ENCODE measurements at regions not wholly inside any gene's neighbourhood (a gene's known extent, or its start where the extent isn't known, plus 50 kb on each side); places are given as distances from the start of the nearest gene placed in this dataset.

- no peak for DNase-seq (ENCODE audit: low spot score)
- Histone ChIP-seq H3K9me2 (ENCODE audit: insufficient read depth, low read length) (no peaks in the 10 kb centered on the region), H2AFZ (ENCODE audit: low read length) (no peak overlapping the region), H3K4me3 (ENCODE audit: low read depth, low read length, poor library complexity, severe bottlenecking) (no peak overlapping the region), H3K4me1 (ENCODE audit: insufficient read depth, low read length, poor library complexity, severe bottlenecking) (no peaks in the 10 kb centered on the region), H3K79me2 (ENCODE audit: insufficient read depth, low read depth, low read length) (no peaks in the 10 kb centered on the region), H3K4me2 (ENCODE audit: low read length) (no peak overlapping the region), H3K36me3 (ENCODE audit: insufficient read depth, low read length) (no peaks in the 10 kb centered on the region), H3K9me3 (ENCODE audit: low read length) (no peaks in the 10 kb centered on the region), H4K20me1 (ENCODE audit: insufficient read depth, low read length) (no peaks in the 10 kb centered on the region), H3K27ac (ENCODE audit: low read depth, low read length, poor library complexity, severe bottlenecking) (no peak overlapping the region)
- BruUV-seq (replicated peaks) = no TSS peak
- intact Hi-C loops (cut with micrococcal nuclease; ENCODE audit: unreplicated experiment) = no loop called here
- ChIA-PET CTCF (ENCODE audit: unreplicated experiment) (no interaction called here), POLR2A (no interaction called here)
- no peak for TF ChIP-seq CTCF (conservative IDR thresholded peaks at IDR 0.05; ENCODE audit: low read length)
- no peak for TF ChIP-seq EZH2phosphoT487 (IDR thresholded peaks at IDR 0.05; ENCODE audit: borderline replicate concordance, low read depth, low read length)
These were observed 583.2 kb downstream of the GLRX3 start for GRCh38 chr10:130719448-130719752.

- Histone ChIP-seq H3K27ac (ENCODE audit: low read depth, low read length, poor library complexity, severe bottlenecking) (no peak overlapping the region), H4K20me1 (ENCODE audit: insufficient read depth, low read length) (no peaks in the 10 kb centered on the region), H3K4me1 (ENCODE audit: insufficient read depth, low read length, poor library complexity, severe bottlenecking) (no peaks in the 10 kb centered on the region), H3K79me2 (ENCODE audit: insufficient read depth, low read depth, low read length) (no peaks in the 10 kb centered on the region), H3K36me3 (ENCODE audit: insufficient read depth, low read length) (no peaks in the 10 kb centered on the region), H2AFZ (ENCODE audit: low read length) (no peak overlapping the region), H3K9me2 (ENCODE audit: insufficient read depth, low read length) (no peaks in the 10 kb centered on the region), H3K4me3 (ENCODE audit: low read depth, low read length, poor library complexity, severe bottlenecking) (no peak overlapping the region), H3K4me2 (ENCODE audit: low read length) (no peak overlapping the region), H3K9me3 (ENCODE audit: low read length) (no peaks in the 10 kb centered on the region)
- TF ChIP-seq CTCF (conservative IDR thresholded peaks at IDR 0.05; ENCODE audit: low read length) (no peak), EZH2phosphoT487 (IDR thresholded peaks at IDR 0.05; ENCODE audit: borderline replicate concordance, low read depth, low read length) (no peak)
- DNase-seq (ENCODE audit: low spot score) = no peak
- ChIA-PET POLR2A (interaction anchor here (0.9 kb wide), 1 partner anchor 74 kb away, joined by 3 read pairs; no protein-coding TSS in a partner anchor), CTCF (ENCODE audit: unreplicated experiment) (no interaction called here)
- intact Hi-C loops (cut with micrococcal nuclease; ENCODE audit: unreplicated experiment) = no loop called here
- BruUV-seq (replicated peaks) = no TSS peak
These were observed 584.0 kb downstream of the GLRX3 start for GRCh38 chr10:130720235-130720634.

GRCh38 chr10:130721971-130722370 is 585.8 kb downstream of the GLRX3 start:
- H3K4me2 ChIP-seq (ENCODE audit: low read length) = no peak overlapping the region
- intact Hi-C loops (cut with micrococcal nuclease; ENCODE audit: unreplicated experiment) = no loop called here
- ChIA-PET POLR2A (no interaction called here), CTCF (ENCODE audit: unreplicated experiment) (no interaction called here)
- no peaks in the 10 kb centered on the region for H3K9me3 ChIP-seq (ENCODE audit: low read length)
- no peaks in the 10 kb centered on the region for H4K20me1 ChIP-seq (ENCODE audit: insufficient read depth, low read length)
- no peaks in the 10 kb centered on the region for H3K36me3 ChIP-seq (ENCODE audit: insufficient read depth, low read length)
- H3K79me2 ChIP-seq (ENCODE audit: insufficient read depth, low read depth, low read length) = no peaks in the 10 kb centered on the region
- H3K27ac ChIP-seq (ENCODE audit: low read depth, low read length, poor library complexity, severe bottlenecking) = no peak overlapping the region
- TF ChIP-seq EZH2phosphoT487 (IDR thresholded peaks at IDR 0.05; ENCODE audit: borderline replicate concordance, low read depth, low read length) (no peak), CTCF (conservative IDR thresholded peaks at IDR 0.05; ENCODE audit: low read length) (no peak)
- no TSS peak for BruUV-seq (replicated peaks)
- DNase-seq (ENCODE audit: low spot score) = no peak
- no peak overlapping the region for H3K4me3 ChIP-seq (ENCODE audit: low read depth, low read length, poor library complexity, severe bottlenecking)
- H3K9me2 ChIP-seq (ENCODE audit: insufficient read depth, low read length) = no peaks in the 10 kb centered on the region
- H2AFZ ChIP-seq (ENCODE audit: low read length) = no peak overlapping the region
- H3K4me1 ChIP-seq (ENCODE audit: insufficient read depth, low read length, poor library complexity, severe bottlenecking) = no peaks in the 10 kb centered on the region
